T-helper 2 cell (primary cell): ENCODE measurements at regions not wholly inside any gene's neighbourhood (a gene's known extent, or its start where the extent isn't known, plus 50 kb on each side); places are given as distances from the start of the nearest gene placed in this dataset.
"Not testable (repeated sequence)": the region's sequence is repeated elsewhere in the genome, so short reads cannot be mapped to it uniquely, and the experiment has no call there.

Source experiments
- DNase-seq, 5 experiments: peaks; one replicate each; pipeline versions ENCODE4 v3.0.0 to v3.0.0-alpha.2; 2012 to 2022

DNA sequence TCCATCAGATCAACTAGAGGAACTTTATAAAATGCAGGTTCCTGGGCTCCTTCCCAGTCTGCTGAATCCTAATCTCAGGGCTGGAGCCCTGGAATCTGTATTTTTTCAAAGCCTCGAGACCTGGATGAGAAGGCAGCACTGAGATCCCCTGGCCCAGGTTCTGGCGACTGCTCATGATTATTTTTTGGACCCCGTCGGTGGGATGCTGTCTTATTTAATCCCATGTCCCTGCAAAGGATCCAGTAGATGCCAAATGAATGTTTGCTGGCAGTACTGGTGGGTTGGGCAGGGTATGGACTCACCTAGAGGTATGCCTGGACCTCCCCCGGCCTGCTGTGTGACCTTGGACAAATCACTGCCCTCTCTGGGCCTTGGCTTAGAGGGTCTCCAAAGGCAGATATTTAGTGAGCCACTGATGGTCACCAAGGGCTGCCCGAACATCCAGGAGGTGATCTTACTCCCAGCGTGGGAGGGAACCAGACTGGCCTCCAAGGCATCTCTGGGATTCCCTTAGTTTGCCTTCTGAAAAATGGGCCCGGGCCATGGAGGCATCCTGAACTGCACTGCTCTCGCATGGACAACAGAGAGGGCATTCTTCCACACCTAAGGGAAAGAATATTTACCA, 91.6 kb upstream of the RUNX3 start:
- DNase-seq: peak in 1 of 5 experiments; percentile 41

DNA sequence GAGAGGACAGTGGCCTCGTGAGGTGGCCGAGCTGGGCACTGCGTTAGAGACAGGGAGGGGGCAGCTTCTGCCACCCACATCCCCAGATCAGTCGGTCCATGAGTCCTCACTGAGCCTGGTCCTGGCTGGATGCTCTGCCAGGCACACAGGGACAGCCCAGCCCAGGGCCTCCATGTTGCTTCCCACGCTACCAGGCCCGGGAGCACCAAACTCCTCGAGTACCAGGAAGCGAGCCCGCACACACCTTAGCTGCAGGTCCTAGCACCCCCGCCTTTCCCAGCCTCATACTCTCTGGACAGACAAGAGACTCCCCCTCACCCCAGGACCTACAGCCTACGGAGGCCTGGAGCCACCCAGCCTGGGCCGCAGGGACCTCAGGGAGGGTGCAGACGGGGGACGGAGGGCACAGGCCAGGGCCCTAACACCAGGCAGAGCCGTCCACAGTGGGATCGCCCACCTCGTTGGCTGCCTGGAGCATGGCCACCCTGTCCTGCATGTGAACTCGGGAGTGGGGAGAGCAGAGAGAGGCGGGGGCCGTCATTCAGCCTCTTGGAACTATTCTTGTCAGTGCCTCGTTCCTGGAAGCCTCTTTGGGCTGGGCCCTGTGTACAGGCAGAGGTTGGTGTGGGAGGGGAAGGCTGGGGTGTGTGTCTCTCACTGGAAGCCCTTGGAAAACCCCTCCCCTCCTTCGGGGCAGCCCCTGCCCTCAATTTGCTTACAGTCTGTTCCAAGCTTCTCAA, 90.9 kb upstream of the RUNX3 start:
- DNase-seq: no peak

DNA sequence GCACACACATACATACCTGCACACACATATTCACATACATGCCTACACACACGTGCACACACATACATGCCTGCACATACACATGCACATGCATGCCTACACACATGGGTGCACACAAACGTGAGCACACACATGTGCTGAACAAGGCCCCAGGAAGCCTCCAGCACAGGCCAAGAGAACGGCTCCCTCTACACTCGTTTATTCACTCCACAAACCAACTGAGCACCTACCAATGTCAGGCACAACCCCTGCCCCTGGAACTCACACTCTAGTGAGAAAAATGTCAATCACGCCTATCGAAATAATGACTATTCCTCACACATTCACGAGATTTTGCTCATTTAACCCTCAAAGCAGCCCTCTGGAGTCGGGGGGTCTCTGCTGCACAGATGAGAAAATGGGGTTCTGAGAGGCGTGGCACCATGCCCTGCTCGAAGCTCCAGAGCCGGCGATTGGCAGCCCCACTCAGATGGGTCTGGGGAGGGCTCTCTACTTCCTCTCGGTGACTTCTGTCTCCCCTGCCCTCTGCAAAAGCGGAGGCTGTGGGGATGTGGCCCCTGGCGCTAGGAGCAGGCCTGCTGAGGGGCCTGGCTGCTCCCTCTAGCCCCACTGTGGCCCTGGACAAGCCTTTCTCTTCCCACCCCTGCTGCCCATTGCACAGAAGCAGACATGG, 90.2 kb upstream of the RUNX3 start:
- no peak for DNase-seq

DNA sequence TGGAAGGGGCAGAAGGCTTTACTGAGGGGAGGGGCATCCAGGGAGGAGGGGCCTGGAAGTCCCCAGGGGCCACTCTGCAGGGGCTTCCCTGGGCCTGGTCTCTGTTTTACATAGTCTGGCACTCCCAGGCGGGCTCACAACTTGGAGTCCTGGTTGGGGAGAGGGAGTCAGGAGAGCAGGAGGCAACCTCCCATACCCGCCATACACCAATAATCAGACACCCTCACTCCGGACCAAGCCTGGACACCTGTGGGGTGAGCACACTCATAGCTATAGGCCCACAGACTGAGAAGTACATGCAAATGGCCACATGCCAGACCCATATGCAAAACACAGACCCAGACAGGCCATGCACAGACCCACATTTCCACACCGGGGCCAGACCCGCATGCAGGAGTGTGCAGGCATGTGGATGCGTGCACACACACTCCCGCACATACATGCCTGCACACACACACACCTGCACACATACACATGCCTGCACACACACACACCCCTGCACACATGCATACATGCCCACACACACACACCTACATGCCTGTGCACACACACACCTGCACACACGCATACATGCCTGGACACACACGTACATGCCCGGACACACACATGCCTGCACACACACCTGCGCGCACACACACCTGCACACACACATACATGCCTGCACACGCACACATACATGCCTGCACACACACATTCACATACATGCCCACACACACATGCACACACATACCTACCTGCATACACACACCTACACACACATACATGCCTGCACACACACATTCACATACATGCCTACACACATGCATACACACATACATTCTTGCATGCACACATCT, 89.5 kb upstream of the RUNX3 start:
- no peak for DNase-seq

DNA sequence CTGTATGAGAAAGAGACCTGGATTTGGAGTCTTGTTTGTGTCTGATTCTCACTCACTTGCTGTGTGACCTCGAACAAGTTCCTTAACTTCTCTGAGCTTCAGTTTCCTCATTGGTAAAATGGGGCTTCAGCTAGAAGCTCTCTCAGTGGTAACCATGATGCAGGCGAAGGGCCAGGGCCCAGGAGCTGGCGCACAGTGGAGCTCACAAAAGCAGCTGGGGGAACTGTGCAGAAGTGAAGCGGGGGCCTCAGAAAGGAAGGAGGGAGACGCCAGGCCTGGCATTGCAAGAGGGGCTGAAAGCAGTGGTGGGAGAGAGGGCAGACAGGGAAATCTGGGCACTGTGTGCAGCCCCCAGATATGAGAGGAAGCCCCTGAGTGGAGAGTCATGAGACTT, 88.9 kb upstream of the RUNX3 start:
- no peak for DNase-seq

DNA sequence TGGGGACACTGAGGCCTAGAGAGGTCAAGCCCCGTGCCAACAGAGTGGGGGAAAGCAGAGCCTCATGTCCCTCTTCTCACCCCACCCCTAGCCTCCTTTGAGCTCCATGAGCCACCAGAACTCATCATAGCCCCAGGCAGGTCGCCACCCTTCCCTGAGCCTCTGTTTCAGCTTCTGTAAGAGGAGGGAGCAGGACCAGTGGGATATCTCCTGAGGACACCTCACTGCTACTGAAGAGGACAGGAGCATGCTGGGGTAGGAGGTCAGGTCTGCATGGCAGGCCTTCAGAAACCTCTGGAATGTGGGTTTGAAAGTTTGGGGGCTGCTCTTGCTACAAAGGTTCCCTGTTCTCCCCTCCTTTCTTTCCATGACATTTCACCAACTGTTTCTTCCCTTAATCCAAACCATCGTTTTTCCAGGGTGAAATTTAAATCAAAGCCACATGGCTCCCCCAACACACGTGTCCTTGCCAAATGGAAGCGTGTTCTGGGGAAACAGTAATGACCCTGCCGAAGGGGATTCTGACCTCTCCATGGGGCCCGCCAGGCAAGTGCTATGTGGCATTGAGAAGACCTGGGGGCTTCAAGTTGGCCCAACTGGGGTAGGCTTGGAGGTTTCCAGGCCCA, 88.1 kb upstream of the RUNX3 start:
- DNase-seq: no peak

DNA sequence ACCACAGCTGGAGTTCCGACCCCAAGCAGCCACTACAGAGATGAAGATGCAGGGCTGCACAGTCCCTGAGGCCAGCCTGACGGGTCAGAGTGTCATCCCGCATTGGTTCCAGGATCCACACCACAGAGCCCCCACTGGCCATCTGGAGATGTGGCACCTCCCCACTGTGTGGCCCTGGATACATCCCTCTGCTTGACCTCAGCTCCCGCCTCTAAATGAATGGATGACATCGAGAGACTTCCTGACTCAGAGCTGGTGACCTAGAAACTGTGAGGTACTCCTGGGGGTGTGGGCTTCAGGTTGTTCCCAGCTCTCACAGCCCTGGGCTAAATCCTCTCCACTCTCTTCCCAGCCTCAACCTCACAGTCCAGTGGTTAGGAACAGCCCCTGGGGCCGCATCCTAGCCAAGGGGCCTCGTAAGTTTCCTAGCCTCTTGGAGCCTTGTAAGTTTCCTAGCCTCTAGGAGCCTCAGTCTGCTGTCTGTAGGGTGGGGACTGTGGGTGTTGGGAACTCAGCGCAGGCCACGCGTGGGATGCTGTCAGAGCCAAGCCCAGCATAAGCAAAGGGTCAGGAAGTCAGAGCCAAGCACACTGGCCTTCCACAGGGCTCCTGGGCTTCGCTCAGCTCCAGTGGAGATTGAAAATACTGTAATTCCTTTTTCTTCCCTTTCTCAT, 87.5 kb upstream of the RUNX3 start:
- DNase-seq: no peak

DNA sequence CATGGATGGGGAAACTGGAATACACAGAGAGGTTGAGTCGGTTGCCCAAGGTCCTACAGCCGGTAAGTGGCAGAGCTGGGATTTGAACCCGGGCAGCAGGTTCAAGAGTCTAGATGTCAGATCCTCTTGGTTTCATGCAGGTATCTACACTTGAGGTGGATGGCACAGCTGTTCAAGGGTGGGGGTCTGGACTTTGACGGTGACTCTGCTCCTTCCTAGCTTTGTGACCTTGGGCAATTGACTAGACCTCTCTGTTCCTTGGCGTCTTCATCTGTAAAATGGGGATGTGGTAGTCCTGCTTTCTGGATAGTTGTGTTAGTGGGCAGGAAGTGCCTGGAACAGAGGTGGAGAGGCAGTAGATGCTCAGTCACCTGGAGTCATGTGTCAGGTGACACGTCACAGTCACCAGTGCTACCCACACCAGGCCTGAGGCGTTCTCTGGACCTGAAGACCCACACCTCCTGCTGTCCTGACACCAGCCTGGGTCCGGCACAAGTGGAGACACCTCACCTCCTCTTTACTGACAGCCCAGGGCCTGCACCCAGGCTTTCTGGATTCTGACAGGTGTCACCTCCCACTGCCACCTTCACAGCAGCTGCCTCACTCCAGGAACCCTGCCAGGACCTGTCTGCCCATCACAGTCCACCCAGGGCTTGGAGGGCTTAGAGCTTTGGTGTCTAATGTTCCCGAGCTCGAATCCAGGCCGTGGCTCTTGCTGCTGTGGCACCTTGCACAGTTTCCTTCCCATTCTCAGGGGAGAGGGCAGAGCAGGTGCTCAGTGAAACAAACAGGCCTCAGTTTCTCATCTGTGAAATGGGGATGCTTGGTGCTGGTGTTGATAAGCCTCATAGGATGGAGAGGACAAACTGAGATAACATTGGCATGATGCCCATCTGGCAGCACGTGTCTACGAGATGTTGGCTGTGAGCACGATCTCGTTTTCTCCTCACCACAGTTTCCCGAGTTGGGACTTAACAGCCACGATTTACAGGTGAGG, 83.2 kb upstream of the RUNX3 start:
- DNase-seq: no peak

DNA sequence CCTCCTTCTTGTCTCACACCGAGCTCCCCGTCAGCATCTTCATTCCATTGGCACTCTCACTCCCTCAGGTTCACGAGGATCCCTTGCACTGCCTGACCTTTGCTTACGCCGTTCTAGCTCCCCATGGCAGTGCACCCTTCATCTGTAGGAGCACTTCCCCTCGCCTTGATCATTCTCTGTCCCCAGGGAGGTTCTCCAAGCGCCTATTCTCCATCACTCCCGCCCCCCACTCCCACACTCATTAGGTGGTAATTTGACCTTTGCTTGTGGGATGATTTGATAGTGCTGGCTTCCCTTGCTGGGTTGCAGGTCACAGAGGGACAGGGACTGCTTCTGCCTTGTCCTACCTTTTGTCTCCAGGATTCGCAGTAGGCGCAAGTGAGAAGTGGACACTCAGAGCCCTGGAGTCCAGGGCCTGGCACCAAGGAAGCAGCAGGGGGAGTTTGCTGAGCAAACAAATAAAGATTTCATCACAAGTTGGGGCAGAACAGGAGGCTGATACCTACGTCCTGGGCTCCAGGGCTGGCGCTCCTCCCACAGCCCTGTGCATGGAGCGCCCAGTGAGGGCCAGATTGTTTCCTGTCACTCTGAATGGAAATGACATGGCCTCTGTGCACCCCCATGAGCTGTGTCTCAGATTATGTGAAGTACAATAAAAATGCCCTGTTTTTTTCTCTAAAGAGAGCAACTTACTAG, 82.0 kb upstream of the RUNX3 start:
- DNase-seq: no peak

DNA sequence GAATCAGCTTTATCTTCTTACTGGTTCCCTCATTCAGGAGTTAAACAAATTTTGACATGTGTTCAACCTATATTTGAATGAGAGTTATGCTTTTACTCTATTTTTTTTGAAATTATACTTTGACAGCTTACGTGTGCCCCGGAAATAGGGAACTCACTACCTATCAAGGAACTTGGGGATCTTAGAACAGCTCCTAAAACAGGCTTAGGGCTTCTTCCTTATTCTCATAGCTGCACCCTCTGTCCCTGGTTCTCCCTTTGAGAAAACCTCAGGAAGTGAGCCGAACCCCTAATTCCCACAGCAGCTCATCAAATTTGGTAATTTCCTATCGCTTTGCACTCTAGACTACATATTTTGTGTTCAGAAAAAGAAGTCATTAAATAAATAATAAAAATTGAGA, 81.2 kb upstream of the RUNX3 start:
- DNase-seq: no peak

DNA sequence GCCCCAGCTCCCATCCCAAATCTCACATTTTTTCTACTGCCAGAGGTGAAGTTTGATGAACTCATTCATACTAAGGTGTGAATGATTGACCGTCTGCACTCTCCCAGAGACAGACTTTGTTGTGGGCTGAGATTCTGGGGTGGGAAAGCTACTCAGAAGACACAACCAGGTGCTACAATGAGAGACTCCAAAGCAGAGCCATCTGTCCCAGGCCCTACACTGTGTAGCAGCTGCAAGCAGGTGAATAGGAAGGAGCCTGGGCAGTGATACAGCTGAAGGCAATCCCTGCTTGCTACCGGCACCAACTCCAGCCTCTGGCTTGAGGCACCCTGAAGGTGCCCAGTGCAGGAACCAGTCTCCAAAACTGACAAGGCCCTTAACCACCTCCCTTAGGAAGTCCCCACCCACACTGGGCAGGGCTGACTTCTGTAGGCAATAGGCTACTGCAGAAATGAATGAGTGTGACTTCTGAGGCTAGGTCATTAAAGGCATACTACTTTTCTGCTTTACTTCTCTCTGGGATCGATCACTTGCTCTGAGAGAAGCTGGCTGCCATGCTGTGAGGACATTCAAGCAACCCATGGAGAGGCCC, 79.7 kb upstream of the RUNX3 start:
- DNase-seq: peak in 1 of 5 experiments; percentile 71

DNA sequence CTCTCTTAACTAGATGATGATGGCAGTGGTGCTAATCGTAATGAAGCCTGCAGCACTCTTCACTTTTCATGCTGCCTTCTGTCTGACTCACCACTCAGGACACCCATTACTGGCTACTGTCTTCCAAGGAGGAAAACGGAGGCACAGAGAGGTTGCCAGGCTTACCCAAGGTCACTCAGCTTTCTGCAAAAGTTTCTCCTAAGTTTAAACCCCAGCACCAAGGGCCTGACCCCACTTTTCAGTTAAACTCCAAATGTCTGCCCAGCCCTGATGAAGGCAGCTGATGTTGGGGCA, 78.1 kb upstream of the RUNX3 start:
- no peak for DNase-seq

DNA sequence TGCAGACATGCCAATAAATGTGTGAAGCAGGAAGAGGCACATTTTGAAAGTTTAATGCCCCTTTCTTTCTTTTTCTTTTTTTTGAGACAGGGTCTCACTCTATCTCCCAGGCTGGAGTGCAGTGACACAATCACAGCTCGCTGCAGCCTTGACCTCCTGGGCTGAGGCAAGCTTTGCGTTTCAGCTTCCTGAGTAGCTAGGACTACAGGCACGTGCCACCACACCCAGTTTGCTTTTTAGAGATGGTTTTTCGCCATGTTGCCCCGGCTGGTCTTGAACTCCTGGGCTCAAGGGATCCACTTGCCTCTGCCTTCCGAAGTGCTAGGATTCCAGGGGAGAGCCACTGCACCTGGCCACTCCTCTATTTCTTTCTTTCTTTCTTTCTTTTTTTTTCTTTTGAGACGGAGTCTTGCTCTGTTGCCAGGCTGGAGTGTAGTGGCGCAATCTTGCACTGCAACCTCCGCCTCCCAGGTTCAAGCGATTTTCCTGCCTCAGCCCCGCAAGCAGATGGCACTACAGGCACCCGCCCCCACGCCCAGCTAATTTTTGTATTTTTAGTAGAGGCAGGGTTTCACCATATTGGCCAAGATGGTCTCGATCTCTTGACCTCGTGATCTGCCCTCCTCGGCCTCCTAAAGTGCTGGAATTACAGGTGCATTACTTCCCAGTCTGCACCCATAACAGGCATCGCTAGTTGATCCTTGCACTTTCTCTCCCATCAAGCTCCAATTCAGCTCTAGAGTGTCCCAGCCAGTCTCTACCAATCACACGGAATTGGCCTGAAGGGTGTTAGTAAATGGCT, 77.5 kb upstream of the RUNX3 start:
- DNase-seq: not testable (repeated sequence)

DNA sequence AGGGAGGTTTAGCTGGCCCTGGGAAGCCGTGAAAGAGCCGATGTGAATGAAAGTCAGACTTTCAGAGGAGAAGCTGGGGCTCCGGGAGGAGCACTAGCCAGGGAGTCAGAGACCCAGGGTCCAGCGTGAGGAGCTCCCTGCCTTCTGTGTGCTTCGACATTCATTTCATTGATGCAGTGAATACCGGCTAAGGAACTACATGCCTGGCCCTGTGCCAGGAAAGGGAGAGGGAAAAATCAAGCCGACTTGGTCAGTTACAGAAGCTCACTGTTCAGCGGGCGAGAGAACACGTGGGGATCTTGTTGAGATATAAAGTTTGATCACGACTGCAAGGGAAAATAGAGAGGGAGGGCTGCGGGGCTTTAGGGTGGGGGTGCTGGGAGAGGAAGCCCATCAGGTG, 76.7 kb upstream of the RUNX3 start:
- no peak for DNase-seq

DNA sequence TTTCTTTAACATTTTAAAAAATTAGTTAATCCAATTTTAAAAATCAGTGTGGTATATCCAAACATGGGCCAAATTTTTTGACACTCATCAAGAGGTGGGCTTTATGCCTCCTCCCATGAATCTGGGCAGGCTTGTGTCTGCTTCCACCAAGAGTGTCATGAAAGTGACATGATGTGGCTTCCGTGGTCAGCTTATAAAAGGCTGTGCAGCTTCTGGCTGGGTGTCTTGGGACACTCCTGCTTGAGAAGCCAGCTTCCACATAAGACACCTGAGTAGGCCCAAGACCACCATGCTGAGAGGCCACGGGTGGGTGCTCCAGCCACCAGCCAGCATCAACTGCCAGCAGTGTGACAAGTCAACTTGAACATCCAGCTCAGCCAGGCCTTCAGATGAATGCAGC, 74.3 kb upstream of the RUNX3 start:
- peak in 1 of 5 experiments; percentile 46 for DNase-seq

DNA sequence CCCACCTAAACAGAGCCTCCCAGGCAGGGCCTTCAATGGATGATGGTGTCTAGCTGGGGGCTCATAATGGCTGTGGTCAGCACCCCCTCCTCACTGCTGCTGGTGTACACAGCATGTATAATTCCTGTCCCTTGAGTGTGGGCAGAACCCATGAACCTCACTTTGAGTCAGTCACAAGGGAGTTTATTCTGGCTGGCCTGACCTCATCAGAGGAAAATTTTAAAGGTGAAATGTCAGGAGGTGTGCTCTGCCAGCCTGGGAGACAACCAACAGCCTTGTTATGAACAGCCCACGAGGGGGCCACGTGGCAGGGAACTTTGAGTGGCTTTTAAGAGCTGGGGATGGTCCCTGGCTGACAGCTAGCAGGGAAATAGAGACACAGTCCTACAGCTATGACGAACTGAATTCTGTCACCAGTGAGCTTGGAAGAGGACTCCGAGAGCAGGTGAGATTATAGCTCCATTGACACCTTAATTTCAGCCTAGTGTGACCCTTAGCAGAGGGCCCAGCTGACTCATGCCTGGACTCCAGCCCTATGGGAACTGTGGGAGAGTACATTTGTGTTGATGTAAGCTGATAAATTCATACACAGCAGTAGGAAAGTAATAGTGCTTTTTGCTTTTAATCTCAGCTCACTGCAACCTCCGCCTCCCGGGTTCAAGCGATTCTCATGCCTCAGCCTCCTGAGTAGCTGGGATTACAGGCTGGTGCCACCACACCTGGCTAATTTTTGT, 73.5 kb upstream of the RUNX3 start:
- no peak for DNase-seq

DNA sequence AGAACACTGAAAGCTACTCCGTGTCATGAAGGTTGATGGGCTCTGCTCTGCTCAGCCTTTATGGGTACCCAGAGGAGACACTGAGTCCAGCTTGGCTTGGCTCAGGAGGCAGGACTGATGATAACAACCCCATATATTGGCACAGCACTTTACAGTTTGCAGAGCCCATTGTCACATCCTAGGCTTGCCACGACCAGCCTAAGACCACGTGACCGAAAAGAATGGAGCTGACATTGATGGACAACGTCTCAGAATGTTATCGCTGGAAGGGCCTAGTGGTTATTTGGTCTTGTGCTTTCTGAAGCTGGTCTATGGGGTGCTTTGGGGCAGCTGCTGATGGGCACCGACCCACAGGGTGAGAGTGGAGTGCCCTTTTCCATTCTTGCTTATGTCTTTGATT, 72.9 kb upstream of the RUNX3 start:
- DNase-seq: no peak
